Body of pancreas (tissue), 4 donors: ENCODE measurements at regions not wholly inside any gene's neighbourhood (a gene's known extent, or its start where the extent isn't known, plus 50 kb on each side); places are given as distances from the start of the nearest gene placed in this dataset.
"Not testable (repeated sequence)": the region's sequence is repeated elsewhere in the genome, so short reads cannot be mapped to it uniquely, and the experiment has no call there.

Source experiments
- CTCF ChIP-seq, 7 experiments: fragments of 450-650 bp in 4 of 7; fragments of 200-600 bp in 3 of 7; sonication (generic) in 3 of 7; IDR thresholded peaks; one replicate each; pipeline ENCODE4 v1.5.1; 2016 to 2019; ENCODE audit warnings: antibody characterized with exemption in 7 of 7
- POLR2A ChIP-seq, 3 donors: fragments of 450-650 bp; IDR thresholded peaks; one replicate each; pipeline ENCODE4 v1.6.1; 2016; ENCODE audit warnings: antibody characterized with exemption in 3 of 3, mild to moderate bottlenecking in 2 of 3

- TF ChIP-seq CTCF, POLR2A (IDR thresholded peaks at IDR 0.05): not testable (repeated sequence)
These were observed 193.1 kb downstream of the MSX2 start for GRCh38 chr5:174917435-174917834.
